ENCODE measurements at regions not wholly inside any gene's neighbourhood (a gene's known extent, or its start where the extent isn't known, plus 50 kb on each side); places are given as distances from the start of the nearest gene placed in this dataset.

- WGBS, 2 experiments (ENCODE audit: extremely low coverage in 1 of 2, insufficient coverage in 1 of 2, insufficient read length in 1 of 2, insufficient replicate concordance in 2 of 2, low coverage in 1 of 2, low lambda C conversion rate in 2 of 2, missing lambda C conversion rate in 1 of 2) = 94% methylated on average over 8 of the region's 8 CpGs; no CpG with 5 or more reads in 1 of the 2 experiments
- Histone ChIP-seq H3K23ac (ENCODE audit: insufficient read length) (no peak overlapping the region), H4K20me1 (replicated peaks in 1 of 2; ENCODE audit: control insufficient read depth in 1 of 2, insufficient read depth in 2 of 2, low read length in 2 of 2) (no peaks in the 10 kb centered on the region), H3K27ac (ENCODE audit: low read depth, low read length) (no peak overlapping the region), H3K79me1 (ENCODE audit: low read depth, low read length) (no peaks in the 10 kb centered on the region; the same call in 1 of the 2 replicates), H2BK120ac (replicated peaks; ENCODE audit: low read depth, low read length) (no peak overlapping the region), H3K4me2 (ENCODE audit: insufficient read depth in 1 of 2, low read depth in 2 of 2, low read length in 2 of 2) (no peak overlapping the region), H3K18ac (ENCODE audit: extremely low read depth, low read length) (no peak overlapping the region), H3K4ac (replicated peaks; ENCODE audit: insufficient read length, low read depth, low read length) (no peak overlapping the region), H3K27me3 (replicated peaks in 1 of 4; ENCODE audit: control insufficient read depth in 3 of 4, extremely low read depth in 1 of 4, insufficient read depth in 3 of 4, low read length in 3 of 4) (peaks cover 0 to 9% (median 6%) of the 10 kb centered on the region in 4 experiments; a peak in 3 of 7 replicates), H3K36me3 (ENCODE audit: control insufficient read depth in 2 of 4, insufficient read depth in 4 of 4, low read length in 3 of 4) (no peaks in the 10 kb centered on the region), H2AK5ac (ENCODE audit: low read depth, low read length) (no peak overlapping the region), H3K9me3 (ENCODE audit: insufficient read depth in 2 of 2, low read depth in 1 of 2, low read length in 1 of 2) (no peaks in the 10 kb centered on the region), H3K4me3 (ENCODE audit: extremely low read depth in 1 of 4, insufficient read depth in 2 of 4, low read depth in 3 of 4, low read length in 4 of 4) (no peak overlapping the region), H3K4me1 (replicated peaks in 1 of 4; ENCODE audit: control insufficient read depth in 3 of 4, insufficient read depth in 4 of 4, low read length in 3 of 4) (peaks cover 0 to 12% (median 9%) of the 10 kb centered on the region in 4 experiments; a peak in 6 of 7 replicates), H3K79me2 (ENCODE audit: control insufficient read depth in 1 of 2, insufficient read depth in 2 of 2, low read length in 2 of 2) (no peaks in the 10 kb centered on the region), H2BK15ac (ENCODE audit: low read length) (no peak overlapping the region; the same call in 1 of the 2 replicates), H2AFZ (ENCODE audit: low read length) (no peak overlapping the region), H3K14ac (ENCODE audit: insufficient read length) (no peak overlapping the region), H2BK5ac (ENCODE audit: low read depth, low read length) (no peak overlapping the region), H4K91ac (replicated peaks; ENCODE audit: insufficient read length, low read length) (no peak overlapping the region), H2BK12ac (ENCODE audit: low read depth, low read length) (no peak overlapping the region; the same call in 1 of the 2 replicates), H4K8ac (ENCODE audit: extremely low read depth, insufficient read depth, low read length) (no peak overlapping the region), H2BK20ac (ENCODE audit: low read length) (no peak overlapping the region), H3K9ac (replicated peaks in 1 of 4; ENCODE audit: extremely low read depth in 1 of 4, low read depth in 3 of 4, low read length in 3 of 4) (no peak overlapping the region), H4K5ac (ENCODE audit: insufficient read length, low read depth, low read length) (no peak overlapping the region), H3K56ac (replicated peaks; ENCODE audit: insufficient read length, low read depth, low read length) (no peak overlapping the region), H3K23me2 (ENCODE audit: low read depth, low read length) (no peaks in the 10 kb centered on the region; the same call in 1 of the 2 replicates)
- ChIA-PET CTCF (ENCODE audit: partially characterized antibody) (interaction anchor here (1.6 to 6.6 kb wide), 2 partner anchors 13 to 45 kb away, joined by 5 to 75 read pairs; no protein-coding TSS in a partner anchor), POLR2A (ENCODE audit: partially characterized antibody) (no interaction called here)
- FAIRE-seq = no peak
- DNase-seq (ENCODE audit: low read depth in 1 of 2, low spot score in 2 of 2) = no peak
- TF ChIP-seq PHF8 (conservative IDR thresholded peaks at IDR 0.05; ENCODE audit: low read depth, low read length) (no peak), SRF (IDR thresholded peaks at IDR 0.05; ENCODE audit: low read depth, low read length) (no peak), SIX5 (IDR thresholded peaks at IDR 0.05; ENCODE audit: low read depth, low read length) (no peak), CTCF (IDR thresholded peaks at IDR 0.05; ENCODE audit: control extremely low read depth in 1 of 3, insufficient read depth in 1 of 3, low read depth in 1 of 3, low read length in 3 of 3) (no peak), CEBPB (IDR thresholded peaks at IDR 0.05; ENCODE audit: low read depth, low read length) (no peak), CBX8 (IDR thresholded peaks at IDR 0.05; ENCODE audit: borderline replicate concordance, low read depth, low read length) (no peak), POLR2AphosphoS5 (IDR thresholded peaks at IDR 0.05; ENCODE audit: low read depth, low read length) (no peak), CREB1 (IDR thresholded peaks at IDR 0.05) (no peak), JUN (IDR thresholded peaks at IDR 0.05; ENCODE audit: low read depth, low read length) (no peak), TEAD4 (IDR thresholded peaks at IDR 0.05; ENCODE audit: low read depth, low read length) (no peak), SAP30 (IDR thresholded peaks at IDR 0.05; ENCODE audit: insufficient read depth, insufficient replicate concordance, low read length) (no peak), SP1 (IDR thresholded peaks at IDR 0.05; ENCODE audit: low read depth, low read length) (no peak)
Measured at GRCh38 chr2:9097239-9097638, 93.8 kb upstream of the MBOAT2 start.

Measured in H1 (cell line).